Breast epithelium (tissue), 4 donors: ENCODE measurements at regions not wholly inside any gene's neighbourhood (a gene's known extent, or its start where the extent isn't known, plus 50 kb on each side); places are given as distances from the start of the nearest gene placed in this dataset.

Experiments
- DNase-seq, 2 donors: peaks; one replicate each; pipeline ENCODE4 v3.0.0-alpha.2; 2019; ENCODE audit warnings: low spot score in 2 of 2
- H3K27ac ChIP-seq, 2 donors: fragments of 200-600 bp; sonication (generic) in 1 of 2; one replicate each; pipeline ENCODE4 v1.5.1; 2016 to 2019; ENCODE audit warnings: mild to moderate bottlenecking in 1 of 2
- H3K27me3 ChIP-seq, 2 donors: fragments of 200-600 bp; sonication (generic) in 1 of 2; one replicate each; pipeline versions ENCODE4 v1.5.1 to v1.6.0; 2017 to 2019; ENCODE audit warnings: control low read depth in 1 of 2, mild to moderate bottlenecking in 1 of 2
- H3K36me3 ChIP-seq: fragments of 200-600 bp; one replicate; pipeline ENCODE4 v1.5.1; 2019
- H3K4me1 ChIP-seq, 2 donors: fragments of 200-600 bp; sonication (generic); one replicate each; pipeline ENCODE4 v1.5.1; 2016 to 2019; ENCODE audit warnings: control low read depth in 1 of 2
- H3K4me3 ChIP-seq, 3 donors: fragments of 200-600 bp; sonication (generic); 1 replicate in 2 of 3; 2 replicates in 1 of 3; pipeline ENCODE4 v1.5.1; 2016 to 2019; ENCODE audit warnings: mild to moderate bottlenecking in 3 of 3, moderate library complexity in 2 of 3
- H3K9me3 ChIP-seq, 2 donors: fragments of 200-600 bp; sonication (generic) in 1 of 2; one replicate each; pipeline ENCODE4 v1.5.1; 2016 to 2019; ENCODE audit warnings: control low read depth in 1 of 2
- CTCF ChIP-seq, 3 donors: fragments of 450-650 bp; IDR thresholded peaks; one replicate each; pipeline ENCODE4 v1.5.1; 2016 to 2017; ENCODE audit warnings: antibody characterized with exemption in 3 of 3, mild to moderate bottlenecking in 3 of 3, moderate library complexity in 3 of 3
- POLR2A ChIP-seq: fragments of 450-650 bp; IDR thresholded peaks from one replicate; pipeline ENCODE4 v1.6.1; 2016; ENCODE audit warnings: antibody characterized with exemption, mild to moderate bottlenecking, moderate library complexity
- POLR2AphosphoS5 ChIP-seq, 3 donors: sonication (generic); formaldehyde crosslinking; IDR thresholded peaks; one replicate each; pipeline ENCODE4 v1.6.1; 2017; ENCODE audit warnings: antibody characterized with exemption in 3 of 3
- intact Hi-C: fragments of 100-400 bp; cut with DNase I; formaldehyde crosslinking; loops from one replicate; pipeline ENCODE4 v1.15.1; 2023; ENCODE audit warnings: low total_unique reads

GRCh38 chr4:15253349-15253748, 174.5 kb upstream of the C1QTNF7 start:
- H3K9me3 ChIP-seq, result no peaks in the 10 kb centered on the region
- no peak for DNase-seq
- no peak overlapping the region for H3K27ac ChIP-seq
- H3K4me1 ChIP-seq, result no peaks in the 10 kb centered on the region
- H3K4me3 ChIP-seq, result no peak overlapping the region
- no peak for TF ChIP-seq CTCF (IDR thresholded peaks at IDR 0.05)
- TF ChIP-seq POLR2A, result no peak
- no peak for TF ChIP-seq POLR2AphosphoS5 (IDR thresholded peaks at IDR 0.05)
- H3K36me3 ChIP-seq, result no peaks in the 10 kb centered on the region
- intact Hi-C loops, result no loop called here
- H3K27me3 ChIP-seq, result no peaks in the 10 kb centered on the region

GRCh38 chr4:15254236-15254880, 173.5 kb upstream of the C1QTNF7 start:
- H3K36me3 ChIP-seq, result no peaks in the 10 kb centered on the region
- intact Hi-C loops, result no loop called here
- H3K27ac ChIP-seq, result no peak overlapping the region
- TF ChIP-seq POLR2AphosphoS5 (IDR thresholded peaks at IDR 0.05) (peak in 1 of 3 donors; percentile 35), CTCF (IDR thresholded peaks at IDR 0.05) (no peak), POLR2A (no peak)
- H3K27me3 ChIP-seq, result no peaks in the 10 kb centered on the region
- no peaks in the 10 kb centered on the region for H3K9me3 ChIP-seq
- no peaks in the 10 kb centered on the region for H3K4me1 ChIP-seq
- DNase-seq, result no peak
- no peak overlapping the region for H3K4me3 ChIP-seq

- no peak overlapping the region for H3K4me3 ChIP-seq
- intact Hi-C loops, result no loop called here
- no peak for DNase-seq
- H3K27me3 ChIP-seq, result no peaks in the 10 kb centered on the region
- no peaks in the 10 kb centered on the region for H3K9me3 ChIP-seq
- H3K27ac ChIP-seq, result no peak overlapping the region
- H3K36me3 ChIP-seq, result no peaks in the 10 kb centered on the region
- no peak for TF ChIP-seq CTCF (IDR thresholded peaks at IDR 0.05)
- no peak for TF ChIP-seq POLR2AphosphoS5 (IDR thresholded peaks at IDR 0.05)
- no peak for TF ChIP-seq POLR2A
- H3K4me1 ChIP-seq, result no peaks in the 10 kb centered on the region
Observed at GRCh38 chr4:15255537-15255936, 172.3 kb upstream of the C1QTNF7 start.

DNA sequence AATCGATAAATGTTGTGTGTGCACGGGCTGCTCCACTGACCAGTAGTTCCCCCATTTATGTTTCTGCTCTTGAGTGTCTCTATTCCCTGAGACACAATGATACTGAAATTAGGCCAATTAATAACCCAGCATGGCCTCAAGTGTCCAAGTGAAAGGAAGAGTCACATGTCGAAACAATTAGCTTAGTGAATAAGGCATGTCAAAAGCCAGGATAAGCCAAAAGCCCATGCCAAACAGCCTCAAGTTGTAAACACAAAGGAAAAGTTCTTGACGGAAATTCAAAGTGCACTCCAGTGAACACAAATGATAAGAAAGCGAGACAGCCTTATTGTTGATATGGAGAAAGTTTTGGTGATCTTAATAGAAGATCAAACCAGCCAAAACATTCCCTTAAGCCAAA, 167.1 kb upstream of the C1QTNF7 start:
- Histone ChIP-seq H3K36me3 (no peaks in the 10 kb centered on the region), H3K4me1 (no peaks in the 10 kb centered on the region), H3K9me3 (peaks cover 0 to 12% of the 10 kb centered on the region in 2 donors), H3K27ac (no peak overlapping the region), H3K27me3 (no peaks in the 10 kb centered on the region), H3K4me3 (no peak overlapping the region)
- DNase-seq, result no peak
- TF ChIP-seq POLR2A (no peak), CTCF (IDR thresholded peaks at IDR 0.05) (no peak), POLR2AphosphoS5 (IDR thresholded peaks at IDR 0.05) (no peak)
- intact Hi-C loops, result no loop called here

DNA sequence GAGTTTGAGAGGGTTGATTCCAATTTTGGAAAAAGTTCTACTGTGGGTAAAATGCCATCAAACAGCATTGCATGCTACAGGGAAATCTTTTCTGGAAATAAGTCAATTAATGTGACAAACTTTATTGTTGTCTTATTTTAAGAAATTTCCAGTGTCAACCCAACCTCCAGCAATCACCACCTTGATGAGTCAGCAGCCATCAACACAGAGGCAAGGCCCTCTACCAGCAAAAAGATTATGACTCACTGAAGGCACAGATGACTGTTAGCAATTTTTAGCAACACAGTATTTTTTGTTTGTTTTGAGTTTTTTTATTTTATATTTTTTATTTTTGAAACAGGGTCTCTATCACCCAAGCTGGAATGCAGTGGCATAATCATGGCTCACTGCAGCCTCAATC, 165.4 kb upstream of the C1QTNF7 start:
- no peaks in the 10 kb centered on the region for H3K36me3 ChIP-seq
- H3K4me1 ChIP-seq, result no peaks in the 10 kb centered on the region
- intact Hi-C loops, result no loop called here
- TF ChIP-seq POLR2A, result no peak
- no peak for TF ChIP-seq POLR2AphosphoS5 (IDR thresholded peaks at IDR 0.05)
- TF ChIP-seq CTCF (IDR thresholded peaks at IDR 0.05), result no peak
- H3K27me3 ChIP-seq, result no peaks in the 10 kb centered on the region
- H3K9me3 ChIP-seq, result peaks cover 0 to 20% of the 10 kb centered on the region in 2 donors
- no peak overlapping the region for H3K27ac ChIP-seq
- no peak for DNase-seq
- H3K4me3 ChIP-seq, result no peak overlapping the region
